HUES48 (cell line): ENCODE measurements at regions not wholly inside any gene's neighbourhood (a gene's known extent, or its start where the extent isn't known, plus 50 kb on each side); places are given as distances from the start of the nearest gene placed in this dataset.

Experiments used
- H3K27ac ChIP-seq: one replicate; pipeline ENCODE4 v1.7.0; 2013; ENCODE audit warnings: low read depth, low read length, inconsistent platforms
- H3K27me3 ChIP-seq: 2 replicates; pipeline ENCODE4 v1.6.1; 2013; ENCODE audit warnings: mild to moderate bottlenecking, low read length; ENCODE audit not compliant: control insufficient read depth, insufficient read depth
- H3K36me3 ChIP-seq: 2 replicates; pipeline ENCODE4 v1.6.1; 2013; ENCODE audit warnings: low read length; ENCODE audit not compliant: control insufficient read depth, insufficient read depth
- H3K4me1 ChIP-seq: 2 replicates; pipeline ENCODE4 v1.6.1; 2013; ENCODE audit warnings: mild to moderate bottlenecking, low read length; ENCODE audit not compliant: control insufficient read depth, insufficient read depth
- H3K4me3 ChIP-seq: 2 replicates; pipeline ENCODE4 v1.5.1; 2013; ENCODE audit warnings: mild to moderate bottlenecking, low read depth, low read length
- H3K9ac ChIP-seq: 2 replicates; pipeline ENCODE4 v1.6.1; 2013; ENCODE audit warnings: mild to moderate bottlenecking, low read depth, low read length, moderate library complexity
- H3K9me3 ChIP-seq: 2 replicates; pipeline ENCODE4 v1.6.1; 2013; ENCODE audit warnings: low read length; ENCODE audit not compliant: control insufficient read depth, insufficient read depth

DNA sequence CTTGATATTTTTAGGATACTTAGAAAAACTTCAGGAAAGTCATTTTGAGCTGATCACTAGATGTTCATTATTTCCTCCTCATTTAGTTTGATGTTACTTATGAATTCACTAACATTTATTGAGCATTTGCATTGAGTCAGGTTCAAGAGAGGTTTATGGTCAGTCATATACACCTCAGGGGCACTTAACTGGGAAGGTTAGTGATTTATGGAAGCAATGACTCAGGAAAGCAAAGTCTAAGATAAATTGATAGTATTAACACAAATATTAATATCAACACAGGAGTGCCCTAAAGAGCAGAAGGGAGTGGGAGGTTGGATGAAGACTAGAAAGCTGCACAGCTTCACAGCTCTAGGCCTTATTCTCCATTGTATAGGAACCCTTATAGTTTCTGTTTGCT, 177.0 kb upstream of the TNFAIP3 start:
- Histone ChIP-seq H3K9ac (no peak overlapping the region), H3K4me1 (no peaks in the 10 kb centered on the region), H3K36me3 (no peaks in the 10 kb centered on the region), H3K27ac (no peak overlapping the region), H3K27me3 (no peaks in the 10 kb centered on the region), H3K9me3 (no peaks in the 10 kb centered on the region), H3K4me3 (no peak overlapping the region)

DNA sequence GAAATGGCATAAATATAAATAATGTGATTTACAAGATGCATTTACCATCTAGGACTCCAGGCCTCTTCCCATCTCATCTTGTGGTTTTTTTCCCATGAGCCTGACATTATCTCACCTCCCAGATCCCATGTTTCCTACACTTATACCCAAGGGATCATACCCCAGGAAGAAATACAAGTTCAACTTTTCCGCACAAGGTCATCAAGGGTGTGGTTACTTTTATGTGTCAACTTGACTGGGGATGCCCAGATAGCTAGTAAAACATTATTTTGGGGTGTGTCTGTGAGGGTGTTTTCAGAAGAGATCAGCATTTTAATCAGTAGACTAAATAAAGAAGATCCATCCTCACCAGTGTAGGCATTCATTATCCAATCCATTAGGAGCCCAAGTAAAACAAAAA, 176.3 kb upstream of the TNFAIP3 start:
- no peak overlapping the region for H3K4me3 ChIP-seq
- no peak overlapping the region for H3K27ac ChIP-seq
- no peaks in the 10 kb centered on the region for H3K27me3 ChIP-seq
- no peaks in the 10 kb centered on the region for H3K9me3 ChIP-seq
- no peak overlapping the region for H3K9ac ChIP-seq
- no peaks in the 10 kb centered on the region for H3K36me3 ChIP-seq
- no peaks in the 10 kb centered on the region for H3K4me1 ChIP-seq

DNA sequence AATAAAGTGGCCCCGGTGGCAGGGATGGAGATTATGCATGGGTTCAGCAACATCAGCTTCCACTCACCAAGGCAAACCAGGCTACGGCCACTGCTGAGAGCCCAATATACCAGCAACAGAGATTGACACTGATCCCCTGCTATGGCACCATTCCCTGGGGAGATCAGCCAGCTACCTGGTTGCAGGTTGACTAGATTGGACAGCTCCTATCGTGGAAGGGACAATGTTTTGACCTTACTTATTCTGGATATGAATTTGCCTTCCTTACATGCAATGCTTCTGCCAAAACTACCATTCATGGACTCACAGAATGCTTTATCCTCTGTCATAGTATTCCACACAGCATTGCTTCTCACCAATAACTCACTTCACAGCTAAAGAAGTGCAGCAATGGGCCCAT, 174.8 kb upstream of the TNFAIP3 start:
- Histone ChIP-seq H3K36me3 (no peaks in the 10 kb centered on the region), H3K4me3 (no peak overlapping the region), H3K4me1 (0 out of 2 replicates have a peak, but pooled peaks cover under 1% of the 10 kb centered on the region), H3K27ac (no peak overlapping the region), H3K9me3 (no peaks in the 10 kb centered on the region), H3K9ac (no peak overlapping the region), H3K27me3 (no peaks in the 10 kb centered on the region)

DNA sequence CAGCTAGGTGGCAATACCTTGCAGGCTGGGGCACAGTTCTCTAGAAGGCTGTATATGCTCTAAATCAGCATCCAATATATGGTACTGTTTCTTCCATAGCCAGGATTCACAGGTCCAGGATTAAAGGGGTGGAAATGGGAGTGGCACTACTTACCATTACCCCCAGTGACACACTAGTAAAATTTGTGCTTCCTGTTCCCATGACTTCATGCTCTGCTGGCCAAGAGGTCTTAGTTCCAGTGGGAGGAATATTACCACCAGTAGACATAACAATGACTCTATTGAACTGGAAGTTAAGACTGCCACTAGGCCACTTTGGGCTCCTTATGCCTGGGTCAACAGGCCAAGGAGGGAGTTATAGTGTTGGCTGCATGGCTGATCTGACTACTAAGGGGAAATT, 174.3 kb upstream of the TNFAIP3 start:
- H3K36me3 ChIP-seq, result no peaks in the 10 kb centered on the region
- H3K27me3 ChIP-seq, result no peaks in the 10 kb centered on the region
- H3K9ac ChIP-seq, result no peak overlapping the region
- H3K4me1 ChIP-seq, result 0 out of 2 replicates have a peak, but pooled peaks cover 3% of the 10 kb centered on the region
- no peaks in the 10 kb centered on the region for H3K9me3 ChIP-seq
- no peak overlapping the region for H3K27ac ChIP-seq
- no peak overlapping the region for H3K4me3 ChIP-seq

DNA sequence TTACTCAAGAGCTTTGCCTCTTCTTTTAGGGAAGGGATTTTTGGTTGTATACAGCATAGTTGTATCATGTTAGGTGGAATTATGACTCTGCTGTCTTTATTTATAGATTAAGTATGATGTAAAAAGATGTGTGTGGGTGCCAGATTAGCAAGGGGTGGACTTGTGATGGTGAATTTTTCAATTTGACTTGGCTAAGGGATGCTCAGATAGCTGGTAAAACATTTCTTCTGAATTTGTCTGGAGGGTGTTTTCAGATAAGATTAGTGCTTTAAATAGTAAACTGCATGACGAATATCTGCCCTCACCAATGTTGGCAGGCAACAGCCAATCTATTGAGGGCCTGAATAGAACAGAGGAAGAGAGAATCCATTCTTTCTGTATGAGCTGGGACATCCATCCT, 173.3 kb upstream of the TNFAIP3 start:
- Histone ChIP-seq H3K9me3 (no peaks in the 10 kb centered on the region), H3K27me3 (no peaks in the 10 kb centered on the region), H3K9ac (no peak overlapping the region), H3K27ac (no peak overlapping the region), H3K36me3 (no peaks in the 10 kb centered on the region), H3K4me3 (no peak overlapping the region), H3K4me1 (0 out of 2 replicates have a peak, but pooled peaks cover 3% of the 10 kb centered on the region)

DNA sequence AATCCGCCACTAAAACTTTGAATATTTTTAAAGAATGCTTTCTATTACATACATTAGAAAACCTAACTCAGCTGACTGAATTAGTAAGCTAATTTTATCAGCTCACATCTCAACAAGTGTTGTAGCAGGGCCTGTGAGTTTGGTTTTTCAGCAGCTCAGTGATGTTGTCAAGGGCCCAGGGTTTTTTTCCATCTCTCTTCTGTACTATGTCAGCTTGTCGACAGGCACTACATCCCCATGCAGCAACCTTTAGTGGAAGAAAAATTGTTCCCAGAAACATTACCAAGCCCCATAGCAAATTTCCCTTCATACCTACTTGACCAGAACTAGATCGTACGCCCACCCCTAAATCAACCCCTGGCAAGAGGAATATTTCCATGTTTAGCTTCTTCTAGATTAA, 170.3 kb upstream of the TNFAIP3 start:
- no peaks in the 10 kb centered on the region for H3K27me3 ChIP-seq
- H3K4me1 ChIP-seq, result 0 out of 2 replicates have a peak, but pooled peaks cover 3% of the 10 kb centered on the region
- peak overlapping the region; percentile 47 for H3K27ac ChIP-seq
- no peaks in the 10 kb centered on the region for H3K36me3 ChIP-seq
- no peaks in the 10 kb centered on the region for H3K9me3 ChIP-seq
- H3K9ac ChIP-seq, result no peak overlapping the region
- H3K4me3 ChIP-seq, result no peak overlapping the region

DNA sequence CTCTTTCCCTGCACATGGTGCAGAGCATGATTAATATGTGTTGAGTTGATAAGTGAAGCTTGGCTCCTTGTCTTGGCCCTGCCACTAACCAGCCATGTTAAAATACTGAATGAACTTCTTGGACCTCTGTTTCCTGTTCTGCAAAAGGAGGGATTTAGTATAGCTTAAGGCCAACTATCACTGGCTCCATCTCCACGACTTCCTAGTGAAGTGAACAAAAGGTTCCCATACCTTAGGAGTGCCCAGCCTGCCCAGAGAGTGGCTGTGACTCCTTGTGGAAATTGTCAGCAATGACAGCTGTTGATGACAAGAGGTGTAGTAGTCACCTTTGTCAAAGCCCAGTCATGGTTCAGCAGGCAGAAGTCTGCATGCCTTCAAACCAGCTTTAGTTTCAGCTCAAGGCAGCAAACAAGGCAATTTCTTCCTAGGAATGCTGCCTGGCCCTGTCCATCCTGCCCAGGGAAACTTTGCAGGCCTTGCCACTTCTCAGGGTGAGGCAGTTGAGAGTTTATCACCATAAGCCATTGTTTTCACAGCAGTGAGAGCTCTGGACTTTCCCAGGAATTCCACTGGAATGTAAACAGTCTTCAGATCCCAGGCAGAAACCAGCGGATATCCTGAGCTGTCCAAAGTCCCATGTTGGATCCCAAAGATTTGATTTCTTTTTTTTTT, 169.7 kb upstream of the TNFAIP3 start:
- Histone ChIP-seq H3K36me3 (no peaks in the 10 kb centered on the region), H3K9me3 (no peaks in the 10 kb centered on the region), H3K9ac (no peak overlapping the region), H3K27ac (peak overlapping the region; percentile 47), H3K4me1 (0 out of 2 replicates have a peak, but pooled peaks cover 3% of the 10 kb centered on the region), H3K4me3 (no peak overlapping the region), H3K27me3 (no peaks in the 10 kb centered on the region)

DNA sequence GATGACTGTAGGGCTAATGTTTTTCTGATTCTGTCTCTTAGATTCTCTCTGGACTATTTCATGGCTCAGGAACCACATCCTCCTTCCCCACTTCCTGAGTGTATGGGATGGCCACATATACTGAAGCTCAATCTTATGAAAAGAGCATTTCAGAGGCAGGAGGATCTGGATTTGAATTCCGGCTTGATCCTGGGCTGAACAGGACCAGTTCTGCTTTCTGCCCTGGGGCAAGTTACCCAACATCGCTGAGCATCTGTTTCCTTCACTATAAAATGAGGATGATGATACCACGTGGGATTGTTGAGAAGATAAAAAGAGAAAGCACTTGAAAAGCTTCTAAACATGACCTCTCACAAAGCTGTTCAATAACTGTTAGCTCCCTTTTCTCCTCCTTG, 168.4 kb upstream of the TNFAIP3 start:
- H3K27ac ChIP-seq, result no peak overlapping the region

DNA sequence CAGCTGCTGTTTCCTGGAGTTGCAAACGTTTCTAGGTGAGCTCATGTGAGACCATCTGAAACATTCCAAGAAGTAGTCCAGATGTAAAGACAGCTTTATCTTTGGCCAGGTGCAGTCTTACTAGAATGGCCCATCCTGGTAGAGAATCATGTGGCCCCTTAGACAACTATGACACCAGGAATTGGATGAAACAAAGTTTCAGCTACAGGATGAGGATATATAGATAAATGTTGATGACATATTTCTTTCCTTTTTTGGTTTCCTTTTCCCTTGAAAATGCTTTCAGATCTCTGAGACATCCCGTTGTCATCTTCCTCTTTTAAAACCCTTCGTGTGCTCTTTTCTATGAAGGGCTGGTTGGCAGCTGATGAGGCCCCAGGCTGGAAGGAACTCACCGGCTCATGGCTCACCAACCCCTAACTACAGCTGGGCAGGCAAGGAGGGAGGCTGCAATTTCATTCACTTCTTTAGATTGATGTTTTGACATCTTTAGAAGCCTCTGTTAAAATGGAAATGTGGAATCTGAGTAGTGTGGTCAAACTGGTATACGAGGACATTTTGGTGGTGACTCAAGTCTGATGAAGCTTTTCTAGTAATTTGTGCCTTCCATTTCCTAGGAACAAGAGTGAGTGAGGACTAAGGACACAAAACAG, 167.9 kb upstream of the TNFAIP3 start:
- H3K4me3 ChIP-seq, result no peak overlapping the region
- 0 out of 2 replicates have a peak, but pooled peaks cover 3% of the 10 kb centered on the region for H3K4me1 ChIP-seq
- H3K36me3 ChIP-seq, result no peaks in the 10 kb centered on the region
- no peaks in the 10 kb centered on the region for H3K27me3 ChIP-seq
- H3K9ac ChIP-seq, result no peak overlapping the region
- H3K27ac ChIP-seq, result no peak overlapping the region
- no peaks in the 10 kb centered on the region for H3K9me3 ChIP-seq

More for the DNA sequence above, 168.4 kb upstream of the TNFAIP3 start:
- Histone ChIP-seq H3K9ac (no peak overlapping the region), H3K4me1 (0 out of 2 replicates have a peak, but pooled peaks cover 3% of the 10 kb centered on the region), H3K4me3 (no peak overlapping the region), H3K9me3 (no peaks in the 10 kb centered on the region), H3K27me3 (no peaks in the 10 kb centered on the region), H3K36me3 (no peaks in the 10 kb centered on the region)

DNA sequence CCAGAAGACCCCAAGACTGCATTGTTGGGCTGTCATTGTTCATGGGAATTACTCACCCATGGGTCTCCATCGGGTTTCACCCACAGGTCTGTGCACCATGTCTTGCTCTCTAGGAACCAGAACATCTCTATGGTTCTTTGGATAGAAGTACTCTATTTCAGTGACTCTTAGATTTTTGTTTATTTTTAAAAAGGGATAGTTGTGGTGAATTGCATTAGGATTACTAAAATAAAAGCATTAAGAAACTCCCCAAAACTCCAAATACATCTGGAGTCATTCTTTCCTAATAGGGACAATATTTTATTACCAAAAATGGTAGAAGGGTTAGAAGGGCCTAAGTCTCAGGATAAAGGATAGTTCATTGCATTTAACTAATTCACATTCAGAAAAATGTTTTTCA, 166.9 kb upstream of the TNFAIP3 start:
- Histone ChIP-seq H3K4me1 (0 out of 2 replicates have a peak, but pooled peaks cover 3% of the 10 kb centered on the region), H3K36me3 (no peaks in the 10 kb centered on the region), H3K9ac (no peak overlapping the region), H3K27me3 (no peaks in the 10 kb centered on the region), H3K27ac (no peak overlapping the region), H3K4me3 (no peak overlapping the region), H3K9me3 (no peaks in the 10 kb centered on the region)

DNA sequence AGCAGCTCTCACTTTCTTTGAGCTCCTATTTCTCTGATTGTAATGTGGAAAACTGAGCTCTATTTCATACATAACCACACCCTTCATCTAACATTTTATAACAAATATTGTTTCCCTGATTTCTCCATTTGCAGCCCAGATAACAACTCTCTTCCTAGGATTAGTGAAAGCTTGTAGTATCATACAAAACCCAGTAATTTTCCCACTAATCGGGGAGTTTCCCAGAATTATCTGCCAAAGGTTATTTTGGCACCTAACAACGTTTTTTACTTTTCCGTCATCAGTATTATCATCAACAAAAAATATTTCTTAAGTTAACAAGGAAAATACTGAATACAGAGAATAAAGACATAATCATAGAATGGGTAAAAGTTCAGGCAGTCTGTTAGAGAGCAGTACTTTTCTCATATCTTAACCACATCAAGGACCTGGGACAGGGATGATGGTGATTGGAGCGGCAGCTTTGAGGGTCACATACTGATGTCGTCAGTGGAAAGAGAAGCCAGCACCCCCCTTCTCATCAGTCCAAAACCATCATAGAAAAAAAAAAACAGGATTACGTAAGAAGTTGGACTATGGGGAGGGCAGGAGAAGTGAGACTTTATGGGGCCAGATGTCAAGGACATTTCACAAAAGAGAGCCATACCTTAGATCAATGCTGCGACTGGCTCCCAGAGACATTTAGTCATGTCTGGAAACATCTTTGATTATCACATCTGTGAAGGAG, 166.1 kb upstream of the TNFAIP3 start:
- H3K27me3 ChIP-seq, result no peaks in the 10 kb centered on the region
- H3K9me3 ChIP-seq, result no peaks in the 10 kb centered on the region
- no peaks in the 10 kb centered on the region for H3K36me3 ChIP-seq
- H3K9ac ChIP-seq, result no peak overlapping the region
- 0 out of 2 replicates have a peak, but pooled peaks cover 3% of the 10 kb centered on the region for H3K4me1 ChIP-seq
- H3K27ac ChIP-seq, result no peak overlapping the region
- H3K4me3 ChIP-seq, result no peak overlapping the region
